Nephron progenitor cell (in vitro differentiated cells): ENCODE measurements at regions not wholly inside any gene's neighbourhood (a gene's known extent, or its start where the extent isn't known, plus 50 kb on each side); places are given as distances from the start of the nearest gene placed in this dataset.

Source experiments
- DNase-seq: peaks from one replicate; pipeline ENCODE4 v3.0.0; 2021
- H3K27ac Mint-ChIP-seq: 2 replicates; pipeline ENCODE4 v1.8.0; 2021; ENCODE audit warnings: mild to moderate bottlenecking, moderate library complexity, mixed read lengths
- H3K27me3 Mint-ChIP-seq: 2 replicates; pipeline ENCODE4 v1.8.0; 2021; ENCODE audit warnings: mild to moderate bottlenecking, low read depth, mixed read lengths; ENCODE audit not compliant: poor library complexity
- H3K36me3 Mint-ChIP-seq: 2 replicates; pipeline ENCODE4 v1.8.0; 2021; ENCODE audit warnings: low read depth, mixed read lengths
- H3K4me1 Mint-ChIP-seq: 2 replicates; pipeline ENCODE4 v1.8.0; 2021; ENCODE audit warnings: mixed read lengths
- H3K4me3 Mint-ChIP-seq: 2 replicates; pipeline ENCODE4 v1.8.0; 2021; ENCODE audit warnings: mild to moderate bottlenecking, moderate library complexity, mixed read lengths
- H3K9me3 Mint-ChIP-seq: 2 replicates; pipeline ENCODE4 v1.8.0; 2021; ENCODE audit warnings: mild to moderate bottlenecking, moderate library complexity, mixed read lengths
- TF ChIP-seq, protein P1 (sequence below): fragments of 200-600 bp; sonication (generic); IDR thresholded peaks from 2 replicates; pipeline ENCODE4 v1.5.0; 2021; ENCODE audit warnings: antibody characterized with exemption

- H3K4me1 Mint-ChIP-seq: no peaks in the 10 kb centered on the region
- no peak for DNase-seq
- H3K4me3 Mint-ChIP-seq: no peak overlapping the region
- peaks cover 32% of the 10 kb centered on the region for H3K36me3 Mint-ChIP-seq
- H3K9me3 Mint-ChIP-seq: peaks cover 72% of the 10 kb centered on the region
- H3K27ac Mint-ChIP-seq: no peak overlapping the region
- H3K27me3 Mint-ChIP-seq: peaks cover 3% of the 10 kb centered on the region
- TF ChIP-seq, protein P1, sequence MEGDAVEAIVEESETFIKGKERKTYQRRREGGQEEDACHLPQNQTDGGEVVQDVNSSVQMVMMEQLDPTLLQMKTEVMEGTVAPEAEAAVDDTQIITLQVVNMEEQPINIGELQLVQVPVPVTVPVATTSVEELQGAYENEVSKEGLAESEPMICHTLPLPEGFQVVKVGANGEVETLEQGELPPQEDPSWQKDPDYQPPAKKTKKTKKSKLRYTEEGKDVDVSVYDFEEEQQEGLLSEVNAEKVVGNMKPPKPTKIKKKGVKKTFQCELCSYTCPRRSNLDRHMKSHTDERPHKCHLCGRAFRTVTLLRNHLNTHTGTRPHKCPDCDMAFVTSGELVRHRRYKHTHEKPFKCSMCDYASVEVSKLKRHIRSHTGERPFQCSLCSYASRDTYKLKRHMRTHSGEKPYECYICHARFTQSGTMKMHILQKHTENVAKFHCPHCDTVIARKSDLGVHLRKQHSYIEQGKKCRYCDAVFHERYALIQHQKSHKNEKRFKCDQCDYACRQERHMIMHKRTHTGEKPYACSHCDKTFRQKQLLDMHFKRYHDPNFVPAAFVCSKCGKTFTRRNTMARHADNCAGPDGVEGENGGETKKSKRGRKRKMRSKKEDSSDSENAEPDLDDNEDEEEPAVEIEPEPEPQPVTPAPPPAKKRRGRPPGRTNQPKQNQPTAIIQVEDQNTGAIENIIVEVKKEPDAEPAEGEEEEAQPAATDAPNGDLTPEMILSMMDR: no peak
These were observed 61.3 kb downstream of the CLDN34 start for GRCh38 chrX:10028283-10029104.

GRCh38 chrX:10030570-10030969 is 63.4 kb downstream of the CLDN34 start:
- TF ChIP-seq, protein P1: no peak
- Mint-ChIP-seq H3K27ac (peak overlapping the region; percentile 57), H3K9me3 (peaks cover 71% of the 10 kb centered on the region), H3K4me3 (no peak overlapping the region), H3K36me3 (peaks cover 38% of the 10 kb centered on the region), H3K27me3 (peaks cover 3% of the 10 kb centered on the region), H3K4me1 (no peaks in the 10 kb centered on the region)
- DNase-seq: no peak

DNA sequence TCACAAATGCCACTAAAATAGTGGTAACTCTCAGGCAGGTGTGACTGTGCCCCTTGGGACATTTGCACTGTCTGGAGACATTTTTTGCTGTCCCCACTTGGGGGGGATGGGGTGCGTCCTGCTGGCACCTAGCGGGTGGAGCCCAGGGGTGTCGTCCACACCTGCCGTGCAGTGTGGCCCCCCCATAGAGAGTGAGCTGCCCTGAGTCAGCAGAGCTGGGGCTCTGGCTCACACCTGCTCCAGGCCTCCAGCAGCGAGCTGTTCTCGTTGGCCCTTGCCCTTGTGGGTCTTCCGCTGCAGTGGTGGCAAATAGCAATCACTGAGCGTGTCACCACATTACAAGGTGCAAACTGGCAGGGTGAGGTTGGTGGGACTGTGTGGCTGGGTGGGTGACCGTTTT is 64.6 kb downstream of the CLDN34 start:
- peaks cover 71% of the 10 kb centered on the region for H3K9me3 Mint-ChIP-seq
- TF ChIP-seq, protein P1: no peak
- H3K27ac Mint-ChIP-seq: no peak overlapping the region
- H3K36me3 Mint-ChIP-seq: peaks cover 34% of the 10 kb centered on the region
- no peaks in the 10 kb centered on the region for H3K4me1 Mint-ChIP-seq
- H3K4me3 Mint-ChIP-seq: no peak overlapping the region
- DNase-seq: no peak
- peaks cover 3% of the 10 kb centered on the region for H3K27me3 Mint-ChIP-seq

DNA sequence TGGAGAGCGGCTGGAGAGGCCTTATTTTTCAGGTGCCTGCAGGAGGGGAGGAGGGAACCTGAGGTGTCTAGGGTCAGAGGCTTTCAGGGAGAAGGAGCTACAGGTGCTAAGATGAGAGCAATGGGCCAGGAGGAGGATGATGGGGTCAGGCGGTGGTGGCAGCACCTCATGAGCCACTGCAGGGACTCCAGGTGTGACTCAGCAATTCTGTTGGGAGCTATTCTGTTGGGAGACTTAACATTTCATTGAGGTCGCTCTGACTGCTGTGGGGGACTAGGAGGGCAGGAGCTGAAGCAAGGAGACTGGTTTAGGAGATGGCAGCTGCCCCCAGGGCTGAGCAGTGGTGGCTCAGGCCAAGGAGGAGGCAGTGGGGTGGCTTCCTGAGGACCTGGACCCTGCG is 65.0 kb downstream of the CLDN34 start:
- no peak overlapping the region for H3K4me3 Mint-ChIP-seq
- peaks cover 30% of the 10 kb centered on the region for H3K36me3 Mint-ChIP-seq
- DNase-seq: no peak
- H3K27me3 Mint-ChIP-seq: peaks cover 3% of the 10 kb centered on the region
- peaks cover 71% of the 10 kb centered on the region for H3K9me3 Mint-ChIP-seq
- H3K4me1 Mint-ChIP-seq: no peaks in the 10 kb centered on the region
- TF ChIP-seq, protein P1: no peak
- no peak overlapping the region for H3K27ac Mint-ChIP-seq

- TF ChIP-seq, protein P1: no peak
- DNase-seq: no peak
- Mint-ChIP-seq H3K27me3 (peaks cover 3% of the 10 kb centered on the region), H3K36me3 (peaks cover 23% of the 10 kb centered on the region), H3K4me1 (no peaks in the 10 kb centered on the region), H3K27ac (no peak overlapping the region), H3K4me3 (no peak overlapping the region), H3K9me3 (peaks cover 70% of the 10 kb centered on the region)
These were observed 66.3 kb downstream of the CLDN34 start for GRCh38 chrX:10033375-10034007.
